GM18508 (cell line): ENCODE measurements at regions not wholly inside any gene's neighbourhood (a gene's known extent, or its start where the extent isn't known, plus 50 kb on each side); places are given as distances from the start of the nearest gene placed in this dataset.
A peak's percentile ranks its signal among the peaks of the same experiment; 100 is the strongest.

Source experiments
- ATAC-seq: cut with Tn5 transposase; IDR thresholded peaks from one replicate; pipeline ENCODE4 v1.9.1; 2021; ENCODE audit warnings: moderate number of reproducible peaks; ENCODE audit not compliant: insufficient read depth, unreplicated experiment

- no peak for ATAC-seq
Observed at GRCh38 chr5:120988491-120988890, 524.4 kb downstream of the PRR16 start.

- no peak for ATAC-seq
Observed at GRCh38 chr5:120988941-120989340, 524.8 kb downstream of the PRR16 start.

- ATAC-seq: no peak
Observed at GRCh38 chr5:120991569-120991968, 527.5 kb downstream of the PRR16 start.

- ATAC-seq: no peak
Observed at GRCh38 chr5:120994112-120994511, 530.0 kb downstream of the PRR16 start.

GRCh38 chr5:120999550-120999949, 535.5 kb downstream of the PRR16 start:
- no peak for ATAC-seq

- ATAC-seq: no peak
Observed at GRCh38 chr5:121006217-121006616, 542.1 kb downstream of the PRR16 start.

GRCh38 chr5:121008041-121008440, 543.9 kb downstream of the PRR16 start:
- no peak for ATAC-seq

GRCh38 chr5:121009058-121009457, 545.0 kb downstream of the PRR16 start:
- ATAC-seq: no peak

- ATAC-seq: no peak
Observed at GRCh38 chr5:121018004-121018403, 553.9 kb downstream of the PRR16 start.

GRCh38 chr5:121019106-121019505, 555.0 kb downstream of the PRR16 start:
- no peak for ATAC-seq

GRCh38 chr5:121019734-121020133, 555.6 kb downstream of the PRR16 start:
- ATAC-seq: no peak

- ATAC-seq: no peak
Observed at GRCh38 chr5:121021681-121022080, 557.6 kb downstream of the PRR16 start.

GRCh38 chr5:121024416-121025311, 560.6 kb downstream of the PRR16 start:
- ATAC-seq: no peak

GRCh38 chr5:121025671-121026070, 561.6 kb downstream of the PRR16 start:
- no peak for ATAC-seq

GRCh38 chr5:121027636-121028035, 563.5 kb downstream of the PRR16 start:
- peak; percentile 95 for ATAC-seq

- no peak for ATAC-seq
Observed at GRCh38 chr5:121029536-121030245, 565.6 kb downstream of the PRR16 start.

- ATAC-seq: no peak
Observed at GRCh38 chr5:121031491-121031890, 567.4 kb downstream of the PRR16 start.

GRCh38 chr5:121033334-121033733, 569.2 kb downstream of the PRR16 start:
- no peak for ATAC-seq

- no peak for ATAC-seq
Observed at GRCh38 chr5:121038438-121038837, 574.3 kb downstream of the PRR16 start.

GRCh38 chr5:121049971-121050370, 585.9 kb downstream of the PRR16 start:
- ATAC-seq: no peak
